ENCODE measurements at regions not wholly inside any gene's neighbourhood (a gene's known extent, or its start where the extent isn't known, plus 50 kb on each side); places are given as distances from the start of the nearest gene placed in this dataset.
"Not testable (repeated sequence)": the region's sequence is repeated elsewhere in the genome, so short reads cannot be mapped to it uniquely, and the experiment has no call there.

- H3K4me3 ChIP-seq (ENCODE audit: low read depth, low read length), result no peak overlapping the region
Observed at GRCh38 chr10:29702273-29703164, 67.7 kb upstream of the SVIL start.

DNA sequence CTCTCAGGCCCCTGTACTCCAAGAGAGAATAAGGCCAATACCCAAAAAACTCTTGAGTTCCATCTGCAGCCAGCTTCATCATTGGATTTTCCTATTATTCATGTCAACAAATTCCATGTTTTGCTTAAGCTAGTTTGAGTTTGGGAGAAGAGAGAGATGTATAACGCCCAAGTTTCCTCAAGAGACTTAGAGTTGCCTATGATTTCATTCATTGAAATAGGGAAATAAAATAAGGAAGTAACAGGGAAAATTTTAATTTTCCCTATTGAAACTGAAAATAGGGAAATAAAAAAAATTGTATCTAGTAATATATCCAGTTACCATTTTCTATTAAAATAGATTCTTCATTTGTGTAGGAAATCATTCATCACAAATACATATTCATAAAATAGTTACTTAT lies 66.5 kb upstream of the SVIL start:
- H3K4me3 ChIP-seq (ENCODE audit: low read depth, low read length), result no peak overlapping the region

DNA sequence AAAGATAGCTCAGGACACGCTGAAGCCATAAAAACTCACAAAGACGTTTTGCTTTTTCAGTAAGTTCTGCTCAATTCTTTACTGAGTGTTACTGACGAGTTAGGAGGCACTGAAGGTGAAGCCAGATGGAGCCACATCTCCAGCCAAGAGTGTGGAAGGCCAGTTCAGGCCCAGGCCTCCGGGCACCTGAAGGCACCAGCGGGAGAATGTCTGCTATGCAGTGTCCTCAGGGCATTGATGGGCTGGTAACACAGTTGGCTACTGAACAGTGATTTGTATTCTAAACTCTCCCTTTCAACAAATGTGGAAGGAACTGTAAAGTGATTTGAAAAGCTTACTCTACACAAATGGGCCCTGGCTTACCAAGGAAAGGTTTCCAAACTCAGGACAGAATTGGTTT lies 64.8 kb upstream of the SVIL start:
- no peak overlapping the region for H3K4me3 ChIP-seq (ENCODE audit: low read depth, low read length)

- no peak overlapping the region for H3K4me3 ChIP-seq (ENCODE audit: low read depth, low read length)
Observed at GRCh38 chr10:29698773-29699490, 64.2 kb upstream of the SVIL start.

GRCh38 chr10:29696581-29696980 lies 61.8 kb upstream of the SVIL start:
- not testable (repeated sequence) for H3K4me3 ChIP-seq (ENCODE audit: low read depth, low read length)

- H3K4me3 ChIP-seq (ENCODE audit: low read depth, low read length), result no peak overlapping the region
Observed at GRCh38 chr10:29694121-29694520, 59.4 kb upstream of the SVIL start.

GRCh38 chr10:29692121-29692539 lies 57.4 kb upstream of the SVIL start:
- H3K4me3 ChIP-seq (ENCODE audit: low read depth, low read length), result no peak overlapping the region

GRCh38 chr10:29691564-29692072 lies 56.8 kb upstream of the SVIL start:
- H3K4me3 ChIP-seq (ENCODE audit: low read depth, low read length), result no peak overlapping the region

- no peak overlapping the region for H3K4me3 ChIP-seq (ENCODE audit: low read depth, low read length)
Observed at GRCh38 chr10:29689001-29689400, 54.2 kb upstream of the SVIL start.

DNA sequence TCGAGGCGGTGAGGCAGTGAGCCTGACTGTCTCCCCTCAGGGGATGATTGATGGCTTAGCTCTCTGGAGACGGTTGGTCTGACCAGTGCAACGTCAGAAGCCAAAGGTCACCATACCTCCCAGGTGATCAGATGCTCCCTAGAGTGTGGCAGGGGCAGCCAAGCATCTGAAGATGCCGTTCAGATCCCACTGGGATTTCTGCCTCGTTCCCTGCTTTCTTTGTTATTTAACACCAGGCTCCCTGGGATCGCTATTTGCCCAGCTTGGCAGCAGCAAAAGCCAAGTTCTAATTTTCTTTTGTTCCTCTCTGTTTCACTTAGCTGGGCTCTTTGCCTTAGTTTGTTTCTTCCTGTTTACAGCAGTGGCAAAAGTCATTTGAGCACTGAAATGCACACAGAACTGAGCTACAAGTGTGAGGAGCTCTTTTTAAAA lies 53.5 kb upstream of the SVIL start:
- no peak overlapping the region for H3K4me3 ChIP-seq (ENCODE audit: low read depth, low read length)

DNA sequence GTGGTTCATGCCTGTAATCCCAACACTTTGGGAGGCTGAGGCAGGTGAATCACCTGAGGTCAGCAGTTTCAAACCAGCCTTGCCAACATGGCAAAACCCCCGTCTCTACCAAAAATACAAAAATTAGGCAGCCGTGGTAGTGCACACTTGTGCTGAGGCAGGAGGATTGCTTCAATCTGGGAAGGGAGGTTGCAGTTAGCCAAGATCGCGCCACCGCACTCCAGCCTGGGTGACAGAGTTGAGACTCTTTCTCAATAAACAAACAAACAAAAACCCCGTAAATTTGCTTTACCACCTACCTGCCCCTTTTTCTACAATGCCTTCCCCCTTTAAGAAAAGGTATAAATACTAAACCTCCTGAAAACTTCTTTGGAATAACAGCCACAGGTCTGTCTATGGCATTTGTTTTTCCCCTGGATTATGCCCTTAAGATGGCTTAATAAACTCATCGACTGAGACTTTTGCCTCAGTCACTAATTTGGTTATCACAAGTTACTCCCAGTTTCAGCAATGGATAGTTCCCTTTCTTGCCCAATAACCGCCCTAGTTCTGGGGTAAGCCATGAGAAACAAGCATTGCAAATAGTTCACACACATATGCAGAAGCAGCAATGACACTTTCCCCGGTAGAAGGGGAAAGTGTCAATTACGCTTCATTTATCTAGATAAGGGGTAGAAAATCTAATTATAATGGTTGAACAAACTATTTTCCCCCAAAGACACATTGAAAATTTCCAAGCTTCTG lies 52.8 kb upstream of the SVIL start:
- H3K4me3 ChIP-seq (ENCODE audit: low read depth, low read length), result no peak overlapping the region

DNA sequence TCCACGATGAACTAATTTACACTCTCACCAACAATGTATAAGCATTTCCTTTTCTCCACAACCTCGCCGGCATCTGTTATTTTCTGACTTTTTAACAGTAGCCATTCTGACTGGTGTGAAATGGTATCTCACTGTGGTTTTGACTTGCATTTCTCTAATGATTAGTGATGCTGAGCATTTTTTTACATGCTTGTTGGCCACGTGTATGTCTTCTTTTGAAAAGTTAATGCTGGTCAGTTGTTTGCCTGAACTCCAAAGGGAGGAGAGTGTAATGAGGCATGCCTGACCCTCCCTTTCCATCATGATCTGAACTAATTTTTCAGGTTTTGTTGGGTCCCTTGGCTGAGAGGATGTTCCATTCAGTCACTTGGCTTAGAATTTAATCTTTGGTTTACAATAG lies 50.7 kb upstream of the SVIL start:
- H3K4me3 ChIP-seq (ENCODE audit: low read depth, low read length), result no peak overlapping the region
